ENCODE measurements at regions not wholly inside any gene's neighbourhood (a gene's known extent, or its start where the extent isn't known, plus 50 kb on each side); places are given as distances from the start of the nearest gene placed in this dataset.

DNA sequence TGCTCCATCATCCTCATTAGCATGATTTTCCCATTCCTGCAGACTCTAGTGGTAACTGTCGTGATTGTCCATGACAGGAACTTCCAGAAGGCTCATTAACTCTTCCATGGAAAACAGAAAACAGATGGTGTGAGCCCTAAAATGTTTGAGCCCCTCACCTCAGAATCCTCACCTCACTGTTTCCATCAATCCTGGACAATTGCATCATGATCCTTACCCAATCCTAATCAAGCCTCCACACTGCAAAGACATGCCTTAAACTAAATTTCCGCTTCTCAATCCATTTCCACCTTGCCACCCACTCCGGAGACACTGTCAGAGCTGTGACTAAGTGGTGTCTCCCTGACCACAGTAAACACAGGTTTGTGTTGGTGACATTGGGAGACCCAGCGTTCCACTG, 311.0 kb upstream of the JARID2 start:
- ATAC-seq (no peak), DNase-seq (ENCODE audit: low spot score) (no peak)
- 0 out of 2 replicates have a peak, but pooled peaks cover 8% of the 10 kb centered on the region for H3F3A ChIP-seq (replicated peaks; ENCODE audit: low read depth)
- Mint-ChIP-seq H3K27me3 (ENCODE audit: insufficient read depth, low read depth, poor library complexity) (peaks cover 4% of the 10 kb centered on the region), H3K4me3 (no peak overlapping the region), H3K4me1 (peaks cover 12% of the 10 kb centered on the region), H3K9me3 (no peaks in the 10 kb centered on the region), H3K27ac (no peak overlapping the region), H3K36me3 (ENCODE audit: low read depth) (no peaks in the 10 kb centered on the region)
- no peak overlapping the region for H2AFZ ChIP-seq
- H3K4me3 ChIP-seq = no peak overlapping the region
- peaks cover 9% of the 10 kb centered on the region for H3K4me1 ChIP-seq (ENCODE audit: insufficient read depth)
- no peaks in the 10 kb centered on the region for H3K79me2 ChIP-seq (replicated peaks; ENCODE audit: insufficient read depth)
- H3K27ac ChIP-seq (ENCODE audit: low read depth) = no peak overlapping the region
- no peak overlapping the region for H3K4me2 ChIP-seq
- TF ChIP-seq ZNF331 (CRISPR knock-in tag; IDR thresholded peaks at IDR 0.05; ENCODE audit: low read depth) = no peak
- TF ChIP-seq CREB1 (CRISPR knock-in tag; IDR thresholded peaks at IDR 0.05; ENCODE audit: low read depth) = no peak
- no peak for TF ChIP-seq JUNB (IDR thresholded peaks at IDR 0.05; ENCODE audit: unreplicated experiment)
- TF ChIP-seq, protein P1, sequence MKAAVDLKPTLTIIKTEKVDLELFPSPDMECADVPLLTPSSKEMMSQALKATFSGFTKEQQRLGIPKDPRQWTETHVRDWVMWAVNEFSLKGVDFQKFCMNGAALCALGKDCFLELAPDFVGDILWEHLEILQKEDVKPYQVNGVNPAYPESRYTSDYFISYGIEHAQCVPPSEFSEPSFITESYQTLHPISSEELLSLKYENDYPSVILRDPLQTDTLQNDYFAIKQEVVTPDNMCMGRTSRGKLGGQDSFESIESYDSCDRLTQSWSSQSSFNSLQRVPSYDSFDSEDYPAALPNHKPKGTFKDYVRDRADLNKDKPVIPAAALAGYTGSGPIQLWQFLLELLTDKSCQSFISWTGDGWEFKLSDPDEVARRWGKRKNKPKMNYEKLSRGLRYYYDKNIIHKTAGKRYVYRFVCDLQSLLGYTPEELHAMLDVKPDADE (IDR thresholded peaks at IDR 0.05) = no peak
- no peak for TF ChIP-seq STAT1 (IDR thresholded peaks at IDR 0.05; ENCODE audit: unreplicated experiment)
- no peak for TF ChIP-seq POLR2AphosphoS5 (IDR thresholded peaks at IDR 0.05; ENCODE audit: low read depth)
- no peak for TF ChIP-seq NANOG (IDR thresholded peaks at IDR 0.05; ENCODE audit: borderline replicate concordance)
- TF ChIP-seq, protein P2, sequence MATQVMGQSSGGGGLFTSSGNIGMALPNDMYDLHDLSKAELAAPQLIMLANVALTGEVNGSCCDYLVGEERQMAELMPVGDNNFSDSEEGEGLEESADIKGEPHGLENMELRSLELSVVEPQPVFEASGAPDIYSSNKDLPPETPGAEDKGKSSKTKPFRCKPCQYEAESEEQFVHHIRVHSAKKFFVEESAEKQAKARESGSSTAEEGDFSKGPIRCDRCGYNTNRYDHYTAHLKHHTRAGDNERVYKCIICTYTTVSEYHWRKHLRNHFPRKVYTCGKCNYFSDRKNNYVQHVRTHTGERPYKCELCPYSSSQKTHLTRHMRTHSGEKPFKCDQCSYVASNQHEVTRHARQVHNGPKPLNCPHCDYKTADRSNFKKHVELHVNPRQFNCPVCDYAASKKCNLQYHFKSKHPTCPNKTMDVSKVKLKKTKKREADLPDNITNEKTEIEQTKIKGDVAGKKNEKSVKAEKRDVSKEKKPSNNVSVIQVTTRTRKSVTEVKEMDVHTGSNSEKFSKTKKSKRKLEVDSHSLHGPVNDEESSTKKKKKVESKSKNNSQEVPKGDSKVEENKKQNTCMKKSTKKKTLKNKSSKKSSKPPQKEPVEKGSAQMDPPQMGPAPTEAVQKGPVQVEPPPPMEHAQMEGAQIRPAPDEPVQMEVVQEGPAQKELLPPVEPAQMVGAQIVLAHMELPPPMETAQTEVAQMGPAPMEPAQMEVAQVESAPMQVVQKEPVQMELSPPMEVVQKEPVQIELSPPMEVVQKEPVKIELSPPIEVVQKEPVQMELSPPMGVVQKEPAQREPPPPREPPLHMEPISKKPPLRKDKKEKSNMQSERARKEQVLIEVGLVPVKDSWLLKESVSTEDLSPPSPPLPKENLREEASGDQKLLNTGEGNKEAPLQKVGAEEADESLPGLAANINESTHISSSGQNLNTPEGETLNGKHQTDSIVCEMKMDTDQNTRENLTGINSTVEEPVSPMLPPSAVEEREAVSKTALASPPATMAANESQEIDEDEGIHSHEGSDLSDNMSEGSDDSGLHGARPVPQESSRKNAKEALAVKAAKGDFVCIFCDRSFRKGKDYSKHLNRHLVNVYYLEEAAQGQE (IDR thresholded peaks at IDR 0.05; ENCODE audit: unreplicated experiment) = no peak
- no peak for TF ChIP-seq EZH2phosphoT487 (IDR thresholded peaks at IDR 0.05; ENCODE audit: unreplicated experiment)
- TF ChIP-seq ZNF114 (CRISPR knock-in tag; IDR thresholded peaks at IDR 0.05) = no peak
- no peaks in the 10 kb centered on the region for H3K36me3 ChIP-seq (ENCODE audit: insufficient read depth)
- no peaks in the 10 kb centered on the region for H3K27me3 ChIP-seq (ENCODE audit: insufficient read depth)
- H4K20me1 ChIP-seq (replicated peaks; ENCODE audit: insufficient read depth) = no peaks in the 10 kb centered on the region
- H3K9me2 ChIP-seq (ENCODE audit: insufficient read depth) = 0 out of 2 replicates have a peak, but pooled peaks cover 2% of the 10 kb centered on the region

DNA sequence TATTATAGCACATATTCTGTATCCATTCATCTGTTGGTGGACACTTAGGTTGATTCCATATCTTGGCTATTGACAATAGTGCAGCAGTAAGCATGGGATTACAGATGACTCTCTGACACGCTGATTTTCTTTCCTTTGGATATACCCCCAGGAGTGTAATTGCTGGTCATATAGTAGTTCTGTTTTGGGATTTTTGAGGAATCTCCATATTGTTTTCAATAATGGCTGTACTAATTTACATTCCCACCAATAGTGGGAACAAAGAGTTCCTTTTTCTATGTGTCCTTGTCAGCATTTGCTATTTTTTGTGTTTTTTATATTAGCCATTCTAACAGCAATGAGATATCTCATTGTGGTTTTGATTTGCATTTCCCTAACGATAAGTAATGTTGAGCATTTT, 309.0 kb upstream of the JARID2 start:
- TF ChIP-seq CREB1 (CRISPR knock-in tag; IDR thresholded peaks at IDR 0.05; ENCODE audit: low read depth) (no peak), EZH2phosphoT487 (IDR thresholded peaks at IDR 0.05; ENCODE audit: unreplicated experiment) (no peak), JUNB (IDR thresholded peaks at IDR 0.05; ENCODE audit: unreplicated experiment) (no peak), NANOG (IDR thresholded peaks at IDR 0.05; ENCODE audit: borderline replicate concordance) (no peak), ZNF114 (CRISPR knock-in tag; IDR thresholded peaks at IDR 0.05) (no peak), EZH2 (IDR thresholded peaks at IDR 0.05; ENCODE audit: low read depth, unreplicated experiment) (no peak), ZNF331 (CRISPR knock-in tag; IDR thresholded peaks at IDR 0.05; ENCODE audit: low read depth) (no peak), STAT1 (IDR thresholded peaks at IDR 0.05; ENCODE audit: unreplicated experiment) (no peak), POLR2AphosphoS5 (IDR thresholded peaks at IDR 0.05; ENCODE audit: low read depth) (no peak)
- TF ChIP-seq, protein P1 (IDR thresholded peaks at IDR 0.05) = no peak
- TF ChIP-seq, protein P2 (IDR thresholded peaks at IDR 0.05; ENCODE audit: unreplicated experiment) = no peak
- TF ChIP-seq, protein P3, sequence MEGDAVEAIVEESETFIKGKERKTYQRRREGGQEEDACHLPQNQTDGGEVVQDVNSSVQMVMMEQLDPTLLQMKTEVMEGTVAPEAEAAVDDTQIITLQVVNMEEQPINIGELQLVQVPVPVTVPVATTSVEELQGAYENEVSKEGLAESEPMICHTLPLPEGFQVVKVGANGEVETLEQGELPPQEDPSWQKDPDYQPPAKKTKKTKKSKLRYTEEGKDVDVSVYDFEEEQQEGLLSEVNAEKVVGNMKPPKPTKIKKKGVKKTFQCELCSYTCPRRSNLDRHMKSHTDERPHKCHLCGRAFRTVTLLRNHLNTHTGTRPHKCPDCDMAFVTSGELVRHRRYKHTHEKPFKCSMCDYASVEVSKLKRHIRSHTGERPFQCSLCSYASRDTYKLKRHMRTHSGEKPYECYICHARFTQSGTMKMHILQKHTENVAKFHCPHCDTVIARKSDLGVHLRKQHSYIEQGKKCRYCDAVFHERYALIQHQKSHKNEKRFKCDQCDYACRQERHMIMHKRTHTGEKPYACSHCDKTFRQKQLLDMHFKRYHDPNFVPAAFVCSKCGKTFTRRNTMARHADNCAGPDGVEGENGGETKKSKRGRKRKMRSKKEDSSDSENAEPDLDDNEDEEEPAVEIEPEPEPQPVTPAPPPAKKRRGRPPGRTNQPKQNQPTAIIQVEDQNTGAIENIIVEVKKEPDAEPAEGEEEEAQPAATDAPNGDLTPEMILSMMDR (conservative IDR thresholded peaks at IDR 0.05; ENCODE audit: low read depth in 2 of 2) = no peak
- Mint-ChIP-seq H3K36me3 (ENCODE audit: low read depth) (no peaks in the 10 kb centered on the region; the same call in 2 of the 3 replicates), H3K9me3 (no peaks in the 10 kb centered on the region), H3K4me3 (no peak overlapping the region), H3K4me1 (peaks cover 15% of the 10 kb centered on the region), H3K27me3 (ENCODE audit: insufficient read depth, low read depth, poor library complexity) (peaks cover 4% of the 10 kb centered on the region), H3K27ac (no peak overlapping the region)
- Histone ChIP-seq H4K20me1 (replicated peaks; ENCODE audit: insufficient read depth) (no peaks in the 10 kb centered on the region), H3K36me3 (ENCODE audit: insufficient read depth) (no peaks in the 10 kb centered on the region), H3K4me3 (no peak overlapping the region), H3F3A (replicated peaks; ENCODE audit: low read depth) (0 out of 2 replicates have a peak, but pooled peaks cover 6% of the 10 kb centered on the region), H3K9me2 (ENCODE audit: insufficient read depth) (no peaks in the 10 kb centered on the region), H3K4me1 (ENCODE audit: insufficient read depth) (peaks cover 9% of the 10 kb centered on the region), H3K27ac (ENCODE audit: low read depth) (no peak overlapping the region), H3K79me2 (replicated peaks; ENCODE audit: insufficient read depth) (no peaks in the 10 kb centered on the region), H3K27me3 (ENCODE audit: insufficient read depth) (no peaks in the 10 kb centered on the region), H2AFZ (no peak overlapping the region), H3K4me2 (no peak overlapping the region)
- ATAC-seq = no peak
- no peak for DNase-seq (ENCODE audit: low spot score)
